ENCODE measurements at regions not wholly inside any gene's neighbourhood (a gene's known extent, or its start where the extent isn't known, plus 50 kb on each side); places are given as distances from the start of the nearest gene placed in this dataset.

DNA sequence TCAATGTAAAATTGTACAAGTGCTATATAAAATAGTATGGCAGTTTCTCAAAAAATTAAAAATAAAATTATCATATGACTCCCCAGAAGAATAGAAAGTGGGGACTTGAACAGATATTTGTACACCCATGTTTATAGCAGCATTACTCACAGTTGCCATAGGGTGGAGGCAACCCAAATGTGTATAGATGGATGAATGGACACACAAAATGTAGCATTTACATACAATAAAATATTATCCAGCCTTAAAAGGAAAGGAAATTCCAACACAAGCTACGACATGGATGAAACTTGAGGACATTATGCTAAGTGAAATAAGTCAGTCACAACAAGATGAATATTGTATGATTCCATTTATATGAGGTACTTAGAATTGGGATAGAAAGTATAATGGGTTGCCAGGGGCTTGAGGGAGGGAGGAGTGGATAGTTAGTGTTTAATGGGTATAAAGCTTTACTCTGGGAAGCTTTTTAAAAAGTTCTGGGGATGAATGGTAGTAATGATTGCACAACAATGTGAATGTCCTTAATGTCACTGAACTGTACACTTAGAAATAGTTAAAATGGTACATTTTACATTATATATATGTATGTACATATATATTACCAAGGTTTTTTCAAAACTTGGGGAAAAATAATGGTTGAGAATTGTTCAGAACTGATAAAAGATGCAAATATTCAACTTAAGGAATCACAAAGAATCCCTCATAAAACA is 53.0 kb upstream of the ADORA3 start:
- TF ChIP-seq, protein P1, sequence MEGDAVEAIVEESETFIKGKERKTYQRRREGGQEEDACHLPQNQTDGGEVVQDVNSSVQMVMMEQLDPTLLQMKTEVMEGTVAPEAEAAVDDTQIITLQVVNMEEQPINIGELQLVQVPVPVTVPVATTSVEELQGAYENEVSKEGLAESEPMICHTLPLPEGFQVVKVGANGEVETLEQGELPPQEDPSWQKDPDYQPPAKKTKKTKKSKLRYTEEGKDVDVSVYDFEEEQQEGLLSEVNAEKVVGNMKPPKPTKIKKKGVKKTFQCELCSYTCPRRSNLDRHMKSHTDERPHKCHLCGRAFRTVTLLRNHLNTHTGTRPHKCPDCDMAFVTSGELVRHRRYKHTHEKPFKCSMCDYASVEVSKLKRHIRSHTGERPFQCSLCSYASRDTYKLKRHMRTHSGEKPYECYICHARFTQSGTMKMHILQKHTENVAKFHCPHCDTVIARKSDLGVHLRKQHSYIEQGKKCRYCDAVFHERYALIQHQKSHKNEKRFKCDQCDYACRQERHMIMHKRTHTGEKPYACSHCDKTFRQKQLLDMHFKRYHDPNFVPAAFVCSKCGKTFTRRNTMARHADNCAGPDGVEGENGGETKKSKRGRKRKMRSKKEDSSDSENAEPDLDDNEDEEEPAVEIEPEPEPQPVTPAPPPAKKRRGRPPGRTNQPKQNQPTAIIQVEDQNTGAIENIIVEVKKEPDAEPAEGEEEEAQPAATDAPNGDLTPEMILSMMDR (IDR thresholded peaks at IDR 0.05; ENCODE audit: insufficient read depth, low read length, severe bottlenecking): no peak
- Histone ChIP-seq H3K36me3 (ENCODE audit: control insufficient read depth, insufficient read depth, low read length) (no peaks in the 10 kb centered on the region), H3K27me3 (ENCODE audit: control insufficient read depth, insufficient read depth, low read length) (no peaks in the 10 kb centered on the region), H3K4me3 (ENCODE audit: low read depth, low read length) (no peak overlapping the region)
- DNase-seq (ENCODE audit: low read depth): peak; percentile 69
- FAIRE-seq: no peak

DNA sequence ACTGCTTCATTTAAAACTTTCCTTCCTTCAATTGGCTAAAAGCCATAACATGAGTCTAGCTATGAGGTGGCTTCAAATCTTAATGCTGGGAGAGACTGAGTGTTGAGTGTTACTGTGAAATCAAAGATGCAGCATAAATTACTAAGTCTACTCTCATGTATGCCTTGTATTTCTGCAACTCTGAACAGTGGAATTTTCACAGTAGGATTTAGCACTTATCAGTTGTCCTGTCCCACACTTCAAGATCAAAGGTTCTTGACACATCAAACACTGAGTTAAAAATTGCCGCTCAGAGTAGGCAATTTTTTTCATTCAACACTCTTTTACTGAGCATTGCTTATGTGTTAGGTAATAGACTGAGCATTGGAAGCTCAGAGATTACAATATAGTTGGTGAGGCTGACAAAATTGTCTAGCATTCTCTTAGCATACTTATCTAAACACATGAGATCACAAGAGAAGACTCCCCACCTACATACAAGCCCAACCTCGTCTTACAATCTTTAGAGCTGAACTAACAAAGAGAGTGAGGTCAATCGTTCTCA is 56.4 kb upstream of the ADORA3 start:
- no peaks in the 10 kb centered on the region for H3K27me3 ChIP-seq (ENCODE audit: control insufficient read depth, insufficient read depth, low read length)
- TF ChIP-seq, protein P1 (IDR thresholded peaks at IDR 0.05; ENCODE audit: insufficient read depth, low read length, severe bottlenecking): no peak
- FAIRE-seq: no peak
- no peaks in the 10 kb centered on the region for H3K36me3 ChIP-seq (ENCODE audit: control insufficient read depth, insufficient read depth, low read length)
- peak; percentile 65 for DNase-seq (ENCODE audit: low read depth)
- H3K4me3 ChIP-seq (ENCODE audit: low read depth, low read length): no peak overlapping the region

DNA sequence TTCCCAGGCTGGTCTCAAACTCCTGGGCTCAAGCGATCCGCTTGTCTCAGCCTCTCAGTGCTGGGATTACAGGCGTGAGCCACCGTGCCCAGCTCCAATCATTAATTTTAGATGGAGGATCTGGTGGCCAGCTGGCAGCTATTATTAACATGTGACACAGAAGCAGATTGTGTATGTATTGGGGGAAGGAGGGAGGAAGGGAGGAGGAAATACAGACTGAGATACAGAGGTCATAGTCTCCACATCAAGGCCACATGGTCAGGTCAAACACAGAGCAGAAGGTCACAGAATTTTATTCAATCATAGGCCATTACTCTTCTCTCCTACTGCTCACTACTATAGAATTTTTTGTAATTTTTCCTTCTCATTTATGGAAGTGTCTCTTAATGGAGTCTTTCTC is 57.9 kb upstream of the ADORA3 start:
- H3K4me3 ChIP-seq (ENCODE audit: low read depth, low read length): no peak overlapping the region
- no peaks in the 10 kb centered on the region for H3K36me3 ChIP-seq (ENCODE audit: control insufficient read depth, insufficient read depth, low read length)
- FAIRE-seq: no peak
- TF ChIP-seq, protein P1 (IDR thresholded peaks at IDR 0.05; ENCODE audit: insufficient read depth, low read length, severe bottlenecking): no peak
- no peaks in the 10 kb centered on the region for H3K27me3 ChIP-seq (ENCODE audit: control insufficient read depth, insufficient read depth, low read length)
- no peak for DNase-seq (ENCODE audit: low read depth)

DNA sequence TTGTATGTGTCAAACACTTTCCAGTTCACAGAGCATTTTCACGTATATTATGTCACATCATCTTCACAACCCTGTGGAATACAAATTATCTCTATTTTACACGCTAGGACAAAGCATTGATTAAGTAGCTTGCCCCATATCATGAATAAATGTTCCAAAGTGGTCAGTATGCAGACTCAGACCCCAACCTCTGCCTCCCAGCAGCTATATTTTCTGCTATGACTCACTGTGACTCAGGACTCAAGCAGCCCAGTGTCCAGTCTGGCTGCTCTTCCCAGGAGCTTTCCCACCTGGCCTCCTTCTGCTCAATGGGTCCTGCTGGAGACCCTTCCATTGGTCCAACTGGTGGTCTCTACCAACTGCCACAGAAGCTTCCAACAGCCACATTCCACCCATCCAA is 56.0 kb upstream of the RAP1A start:
- TF ChIP-seq, protein P1 (IDR thresholded peaks at IDR 0.05; ENCODE audit: insufficient read depth, low read length, severe bottlenecking): no peak
- no peak overlapping the region for H3K4me3 ChIP-seq (ENCODE audit: low read depth, low read length)
- no peaks in the 10 kb centered on the region for H3K27me3 ChIP-seq (ENCODE audit: control insufficient read depth, insufficient read depth, low read length)
- FAIRE-seq (no peak), DNase-seq (ENCODE audit: low read depth) (peak; percentile 72)
- no peaks in the 10 kb centered on the region for H3K36me3 ChIP-seq (ENCODE audit: control insufficient read depth, insufficient read depth, low read length)

DNA sequence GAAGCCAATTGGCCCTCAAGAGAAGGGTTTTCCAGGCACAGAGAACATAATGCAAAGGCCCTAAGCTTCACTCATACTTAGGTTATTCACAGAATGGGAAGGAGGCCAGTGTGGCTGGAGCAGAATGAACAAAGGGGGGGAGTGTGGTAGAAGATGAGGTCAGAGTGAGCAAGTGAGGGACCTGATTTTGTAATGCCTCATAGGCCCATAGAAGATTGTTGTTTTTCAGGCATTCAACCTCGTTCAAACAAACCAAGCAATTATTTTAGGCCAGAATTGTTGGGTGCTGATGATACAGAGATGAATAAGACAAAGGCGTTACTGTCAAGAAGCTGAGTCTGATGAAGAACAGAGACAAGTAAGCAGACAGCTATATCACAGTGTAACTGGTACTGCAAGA is 54.5 kb upstream of the RAP1A start:
- H3K36me3 ChIP-seq (ENCODE audit: control insufficient read depth, insufficient read depth, low read length): no peaks in the 10 kb centered on the region
- TF ChIP-seq, protein P1 (IDR thresholded peaks at IDR 0.05; ENCODE audit: insufficient read depth, low read length, severe bottlenecking): no peak
- no peaks in the 10 kb centered on the region for H3K27me3 ChIP-seq (ENCODE audit: control insufficient read depth, insufficient read depth, low read length)
- peak; percentile 66 for DNase-seq (ENCODE audit: low read depth)
- no peak for FAIRE-seq
- no peak overlapping the region for H3K4me3 ChIP-seq (ENCODE audit: low read depth, low read length)

DNA sequence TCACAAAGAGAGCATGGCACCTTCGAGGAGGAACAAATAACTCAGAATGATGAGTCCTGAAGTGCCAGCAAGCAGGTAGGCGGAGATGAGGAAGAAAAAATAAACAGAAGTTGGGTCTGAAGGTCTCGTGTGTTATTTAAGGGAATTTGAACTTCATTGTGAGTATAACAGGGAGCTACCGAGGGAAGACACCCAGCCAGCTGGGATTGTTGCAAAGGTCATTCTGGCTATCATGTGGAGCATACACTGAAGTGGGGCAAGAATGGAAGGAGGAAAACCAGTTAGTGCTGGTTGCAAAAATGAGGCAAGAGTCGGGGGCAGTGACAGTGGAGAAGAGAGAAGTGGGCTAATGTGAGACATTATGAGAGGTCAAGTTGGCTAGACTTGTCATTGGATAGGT is 53.6 kb upstream of the RAP1A start:
- DNase-seq (ENCODE audit: low read depth) (no peak), FAIRE-seq (no peak)
- no peak overlapping the region for H3K4me3 ChIP-seq (ENCODE audit: low read depth, low read length)
- no peaks in the 10 kb centered on the region for H3K27me3 ChIP-seq (ENCODE audit: control insufficient read depth, insufficient read depth, low read length)
- H3K36me3 ChIP-seq (ENCODE audit: control insufficient read depth, insufficient read depth, low read length): no peaks in the 10 kb centered on the region
- TF ChIP-seq, protein P1 (IDR thresholded peaks at IDR 0.05; ENCODE audit: insufficient read depth, low read length, severe bottlenecking): no peak

Data from bronchial epithelial cell (primary cell).